ENCODE measurements at regions not wholly inside any gene's neighbourhood (a gene's known extent, or its start where the extent isn't known, plus 50 kb on each side); places are given as distances from the start of the nearest gene placed in this dataset.
"Not testable (repeated sequence)": the region's sequence is repeated elsewhere in the genome, so short reads cannot be mapped to it uniquely, and the experiment has no call there.

GRCh38 chr6:126667728-126668127, 327.8 kb downstream of the CENPW start:
- DNase-seq (ENCODE audit: low spot score): no peak

- DNase-seq (ENCODE audit: low spot score): no peak
Observed at GRCh38 chr6:126672649-126673048, 332.7 kb downstream of the CENPW start.

- not testable (repeated sequence) for DNase-seq (ENCODE audit: low spot score)
Observed at GRCh38 chr6:126673749-126674148, 333.8 kb downstream of the CENPW start.

- no peak for DNase-seq (ENCODE audit: low spot score)
Observed at GRCh38 chr6:126682440-126682839, 342.5 kb downstream of the CENPW start.

GRCh38 chr6:126685182-126685581, 345.3 kb downstream of the CENPW start:
- DNase-seq (ENCODE audit: low spot score): no peak

- no peak for DNase-seq (ENCODE audit: low spot score)
Observed at GRCh38 chr6:126696921-126697693, 357.2 kb downstream of the CENPW start.

- DNase-seq (ENCODE audit: low spot score): no peak
Observed at GRCh38 chr6:126698732-126699240, 358.9 kb downstream of the CENPW start.

GRCh38 chr6:126701676-126702560, 362.0 kb downstream of the CENPW start:
- DNase-seq (ENCODE audit: low spot score): peak; percentile 1

- no peak for DNase-seq (ENCODE audit: low spot score)
Observed at GRCh38 chr6:126716032-126716431, 376.1 kb downstream of the CENPW start.

- no peak for DNase-seq (ENCODE audit: low spot score)
Observed at GRCh38 chr6:126716826-126717509, 377.1 kb downstream of the CENPW start.

- DNase-seq (ENCODE audit: low spot score): no peak
Observed at GRCh38 chr6:126718600-126719327, 378.8 kb downstream of the CENPW start.

GRCh38 chr6:126720304-126720703, 380.4 kb downstream of the CENPW start:
- no peak for DNase-seq (ENCODE audit: low spot score)

- no peak for DNase-seq (ENCODE audit: low spot score)
Observed at GRCh38 chr6:126721581-126722160, 381.8 kb downstream of the CENPW start.

- DNase-seq (ENCODE audit: low spot score): no peak
Observed at GRCh38 chr6:126722411-126722810, 382.5 kb downstream of the CENPW start.

- no peak for DNase-seq (ENCODE audit: low spot score)
Observed at GRCh38 chr6:126723541-126724170, 383.7 kb downstream of the CENPW start.

GRCh38 chr6:126724821-126725220, 384.9 kb downstream of the CENPW start:
- no peak for DNase-seq (ENCODE audit: low spot score)

GRCh38 chr6:126726454-126726853, 386.5 kb downstream of the CENPW start:
- DNase-seq (ENCODE audit: low spot score): not testable (repeated sequence)

GRCh38 chr6:126738146-126738545, 380.3 kb upstream of the RSPO3 start:
- no peak for DNase-seq (ENCODE audit: low spot score)

GRCh38 chr6:126738641-126739040, 379.8 kb upstream of the RSPO3 start:
- DNase-seq (ENCODE audit: low spot score): no peak

GRCh38 chr6:126743076-126743475, 375.4 kb upstream of the RSPO3 start:
- no peak for DNase-seq (ENCODE audit: low spot score)

Data from SW480 (cell line).